GM12873 (cell line): ENCODE measurements at regions not wholly inside any gene's neighbourhood (a gene's known extent, or its start where the extent isn't known, plus 50 kb on each side); places are given as distances from the start of the nearest gene placed in this dataset.

Source experiments
- TF ChIP-seq, protein P1 (sequence below): IDR thresholded peaks from 2 replicates; pipeline ENCODE4 v1.5.1; 2012; ENCODE audit warnings: low read depth, mild to moderate bottlenecking, moderate library complexity, low read length, control low read depth; ENCODE audit not compliant: insufficient read depth; ENCODE audit errors: missing control alignments

DNA sequence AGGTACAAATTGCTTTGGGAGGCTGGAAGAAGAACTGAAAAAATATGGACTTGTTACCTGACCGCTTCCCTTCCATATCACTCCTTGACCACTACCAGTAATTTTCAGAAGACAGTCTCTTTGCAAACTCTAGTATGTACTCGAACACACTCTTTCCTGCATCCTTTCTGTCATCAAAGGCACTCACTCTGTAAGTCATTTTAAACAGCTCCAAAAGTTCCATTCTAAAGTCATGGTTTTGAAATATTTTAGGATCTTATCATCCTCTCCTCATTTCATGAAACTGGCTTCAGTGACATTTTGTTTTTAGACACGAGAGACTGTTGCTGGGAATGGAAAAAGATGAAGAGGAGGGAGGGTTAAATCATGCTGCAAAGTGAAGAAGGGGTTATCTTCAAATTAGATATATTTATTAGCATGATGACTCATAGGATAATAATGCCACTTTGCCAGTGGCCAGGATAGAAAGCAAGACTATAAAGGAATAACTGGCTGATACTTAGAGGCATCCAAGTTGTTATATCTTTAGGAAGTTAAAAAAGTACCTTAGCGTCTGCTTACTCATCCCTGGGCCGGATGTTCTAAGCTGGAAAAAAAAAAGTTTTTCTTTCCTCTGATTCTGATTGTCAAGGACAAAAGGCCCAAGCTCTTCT lies 549.3 kb downstream of the METTL15 start:
- TF ChIP-seq, protein P1, sequence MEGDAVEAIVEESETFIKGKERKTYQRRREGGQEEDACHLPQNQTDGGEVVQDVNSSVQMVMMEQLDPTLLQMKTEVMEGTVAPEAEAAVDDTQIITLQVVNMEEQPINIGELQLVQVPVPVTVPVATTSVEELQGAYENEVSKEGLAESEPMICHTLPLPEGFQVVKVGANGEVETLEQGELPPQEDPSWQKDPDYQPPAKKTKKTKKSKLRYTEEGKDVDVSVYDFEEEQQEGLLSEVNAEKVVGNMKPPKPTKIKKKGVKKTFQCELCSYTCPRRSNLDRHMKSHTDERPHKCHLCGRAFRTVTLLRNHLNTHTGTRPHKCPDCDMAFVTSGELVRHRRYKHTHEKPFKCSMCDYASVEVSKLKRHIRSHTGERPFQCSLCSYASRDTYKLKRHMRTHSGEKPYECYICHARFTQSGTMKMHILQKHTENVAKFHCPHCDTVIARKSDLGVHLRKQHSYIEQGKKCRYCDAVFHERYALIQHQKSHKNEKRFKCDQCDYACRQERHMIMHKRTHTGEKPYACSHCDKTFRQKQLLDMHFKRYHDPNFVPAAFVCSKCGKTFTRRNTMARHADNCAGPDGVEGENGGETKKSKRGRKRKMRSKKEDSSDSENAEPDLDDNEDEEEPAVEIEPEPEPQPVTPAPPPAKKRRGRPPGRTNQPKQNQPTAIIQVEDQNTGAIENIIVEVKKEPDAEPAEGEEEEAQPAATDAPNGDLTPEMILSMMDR: no peak

DNA sequence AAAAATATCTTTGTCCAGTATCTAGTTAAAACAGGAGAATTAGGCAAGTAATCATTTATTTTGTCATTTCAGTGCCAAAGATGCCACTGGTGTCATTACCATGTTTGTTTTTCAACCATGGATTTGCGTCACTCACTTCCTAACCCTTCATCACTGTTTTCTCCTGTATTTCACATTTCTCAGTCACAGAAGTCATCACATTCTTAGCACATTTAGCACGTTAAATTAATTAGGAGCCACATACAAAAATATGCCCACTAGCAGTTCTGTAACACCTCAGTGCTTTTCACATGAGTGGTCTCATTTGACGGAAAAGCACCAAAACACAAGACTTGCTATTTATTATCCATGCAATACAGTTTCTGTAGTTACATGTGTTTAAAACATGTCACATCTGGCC lies 546.0 kb downstream of the METTL15 start:
- TF ChIP-seq, protein P1: no peak

DNA sequence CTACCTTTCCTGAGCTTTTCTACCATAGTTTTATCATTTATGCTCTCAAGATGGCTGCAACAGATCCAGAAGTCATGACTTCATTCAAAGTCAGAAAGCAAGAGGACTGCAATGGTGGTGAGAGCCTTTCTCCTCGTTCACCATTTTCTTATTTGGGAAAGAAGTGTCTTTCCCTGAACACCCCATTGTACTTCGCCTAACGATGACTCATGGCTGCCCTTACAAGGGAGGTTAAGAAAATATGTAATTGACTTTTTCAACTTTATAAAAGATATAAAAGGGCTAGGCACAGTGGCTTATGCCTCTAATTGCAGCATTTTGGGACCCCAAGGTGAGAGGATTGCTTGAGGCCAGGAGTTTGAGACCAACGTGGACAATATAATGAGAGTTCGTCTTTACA lies 541.7 kb downstream of the METTL15 start:
- TF ChIP-seq, protein P1: no peak

DNA sequence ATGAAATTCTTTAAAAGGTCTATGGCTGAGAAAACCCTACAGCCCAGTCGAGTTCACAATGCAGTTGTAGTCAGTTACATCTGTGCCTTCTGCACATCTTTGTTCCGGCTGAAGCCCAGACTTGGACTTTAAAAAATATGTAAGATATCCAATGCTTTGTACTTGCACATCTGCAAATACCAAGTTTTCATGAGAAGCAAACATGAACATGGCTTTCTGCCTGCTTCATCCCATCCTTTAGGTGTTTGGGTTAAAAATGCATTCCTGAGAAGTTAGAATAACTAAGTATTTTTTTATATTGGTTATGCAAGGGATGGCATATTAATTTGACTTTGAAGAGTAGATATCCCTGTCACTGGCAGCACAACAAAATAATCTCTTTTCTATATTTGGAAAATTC lies 528.4 kb downstream of the METTL15 start:
- TF ChIP-seq, protein P1: no peak

DNA sequence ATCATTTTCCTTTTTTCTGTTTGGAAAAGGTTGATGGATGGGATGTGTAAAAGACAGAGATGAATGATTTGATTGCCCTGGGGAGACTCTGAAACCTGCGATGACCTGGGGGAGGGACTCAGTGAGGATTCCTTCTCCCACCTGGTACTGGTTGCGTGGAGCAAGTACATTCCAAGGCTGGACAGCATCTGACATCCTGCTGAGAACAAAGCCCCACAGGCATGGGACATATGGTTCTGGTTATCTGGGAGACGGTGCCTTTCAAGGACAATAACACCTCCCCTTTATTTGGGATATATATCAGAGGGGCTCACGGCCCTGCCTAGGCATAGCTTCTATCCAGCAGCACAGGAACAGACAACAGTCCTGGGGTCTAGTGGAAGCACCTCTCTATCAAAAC lies 527.8 kb downstream of the METTL15 start:
- TF ChIP-seq, protein P1: no peak

DNA sequence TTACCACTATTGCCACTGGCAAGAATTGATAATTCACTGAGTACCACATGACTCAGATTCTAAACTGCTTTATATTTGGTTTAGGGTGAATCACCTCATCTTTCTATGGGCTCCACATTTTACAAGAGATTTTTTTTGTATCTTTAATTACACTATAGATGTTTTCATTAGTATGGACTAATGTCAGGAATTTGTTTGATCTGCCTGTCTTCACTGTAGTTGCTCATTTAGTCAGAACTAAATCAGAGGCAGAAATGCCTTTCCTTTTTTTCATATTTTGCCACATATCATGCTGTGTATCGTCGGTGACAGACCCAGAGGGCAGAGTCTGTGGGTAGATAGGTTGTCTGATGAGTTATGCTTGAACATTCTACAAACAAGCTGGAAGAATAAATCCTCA lies 524.1 kb downstream of the METTL15 start:
- TF ChIP-seq, protein P1: no peak

DNA sequence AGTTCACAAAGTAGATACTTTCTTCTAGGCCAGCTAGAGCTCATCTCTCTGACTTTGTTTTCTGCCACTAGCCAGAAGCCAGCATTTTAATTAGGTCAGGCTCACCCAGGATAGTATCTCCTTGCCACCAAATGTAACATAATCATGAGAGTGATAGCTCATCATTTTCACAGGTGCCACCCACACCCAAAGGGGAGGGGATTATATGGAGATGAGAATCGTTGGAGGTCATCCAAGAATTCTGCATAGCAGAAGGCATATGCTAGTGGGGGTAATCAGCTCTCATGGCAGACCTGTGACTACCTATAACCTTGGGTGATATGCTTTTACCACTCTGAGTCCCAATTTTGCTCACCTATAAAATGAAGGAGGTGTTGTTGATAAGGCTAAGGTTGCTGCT lies 523.0 kb downstream of the METTL15 start:
- TF ChIP-seq, protein P1: no peak

DNA sequence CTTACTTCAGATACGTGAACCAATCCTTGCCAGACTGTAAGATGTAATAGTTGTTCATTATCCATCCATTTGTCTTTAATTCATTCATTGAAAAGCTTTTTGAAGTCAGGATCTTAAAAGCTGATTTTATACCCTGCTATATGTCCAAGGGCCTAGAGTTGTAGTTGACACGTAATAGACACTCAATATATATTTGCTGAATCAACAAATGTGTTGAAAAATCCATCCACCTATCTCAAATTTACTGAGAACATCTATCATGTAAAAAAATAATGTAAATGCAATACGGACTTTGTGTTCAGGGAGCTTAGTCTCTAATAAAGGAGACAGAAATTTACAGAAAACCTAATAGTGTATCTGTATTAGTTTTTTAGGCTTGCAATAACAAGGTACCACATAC lies 521.0 kb downstream of the METTL15 start:
- TF ChIP-seq, protein P1: no peak
